ENCODE measurements at regions not wholly inside any gene's neighbourhood (a gene's known extent, or its start where the extent isn't known, plus 50 kb on each side); places are given as distances from the start of the nearest gene placed in this dataset.

DNA sequence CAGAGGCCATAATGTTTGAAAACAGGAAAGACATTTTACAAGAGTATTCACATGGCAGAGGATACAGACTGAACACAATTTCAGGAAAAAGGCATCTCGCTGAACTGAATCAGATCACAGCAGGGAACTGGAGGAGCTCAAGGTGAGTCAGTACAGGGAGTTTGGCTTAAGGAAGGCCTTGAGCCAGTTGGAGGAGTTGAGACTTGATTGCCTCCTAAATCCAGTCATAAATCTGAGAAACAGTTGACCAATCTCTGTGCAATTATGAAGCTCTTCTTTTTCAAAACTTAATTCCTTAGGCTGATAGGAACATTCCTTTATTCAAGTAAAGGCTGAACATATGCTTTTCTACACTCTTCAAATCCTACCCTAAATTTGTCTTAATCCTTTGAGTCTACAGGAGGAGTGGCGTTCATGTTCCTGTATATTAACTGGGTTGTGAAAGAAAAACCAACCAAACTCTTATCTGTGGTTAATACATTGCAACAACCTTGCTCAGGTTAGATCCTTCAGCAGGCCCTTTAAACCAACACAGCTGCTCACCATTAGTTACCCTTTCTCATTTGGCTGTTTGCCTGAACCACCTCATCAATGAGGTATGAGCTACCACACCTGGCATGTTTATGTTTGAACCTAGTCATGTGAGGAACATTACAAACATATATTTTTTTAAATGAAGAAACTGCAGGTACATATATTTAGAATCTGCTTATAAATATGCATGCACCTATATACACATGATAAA lies 404.1 kb upstream of the ATP11B start:
- Histone ChIP-seq H3K4me2 (ENCODE audit: low read length) (no peak overlapping the region), H3K4me3 (ENCODE audit: low read length) (no peak overlapping the region), H3K9me2 (replicated peaks; ENCODE audit: control insufficient read depth, low read length) (no peaks in the 10 kb centered on the region), H3K27ac (ENCODE audit: low read depth, low read length) (no peak overlapping the region), H3K79me2 (ENCODE audit: control insufficient read depth, low read length) (no peaks in the 10 kb centered on the region), H3F3A (ENCODE audit: control insufficient read depth, insufficient read depth) (peaks cover 6% of the 10 kb centered on the region; the same call in 1 of the 2 replicates), H3K9me3 (ENCODE audit: control insufficient read depth, insufficient read depth, low read length) (peaks cover 5% of the 10 kb centered on the region; the same call in 1 of the 2 replicates), H3K4me1 (ENCODE audit: control insufficient read depth, low read length) (peaks cover 28% of the 10 kb centered on the region), H3K36me3 (ENCODE audit: control insufficient read depth, low read length) (no peaks in the 10 kb centered on the region), H4K20me1 (ENCODE audit: control insufficient read depth, insufficient read depth, low read depth, low read length) (no peaks in the 10 kb centered on the region), H3K27me3 (ENCODE audit: control insufficient read depth, low read length) (no peaks in the 10 kb centered on the region)
- TF ChIP-seq, protein P1, sequence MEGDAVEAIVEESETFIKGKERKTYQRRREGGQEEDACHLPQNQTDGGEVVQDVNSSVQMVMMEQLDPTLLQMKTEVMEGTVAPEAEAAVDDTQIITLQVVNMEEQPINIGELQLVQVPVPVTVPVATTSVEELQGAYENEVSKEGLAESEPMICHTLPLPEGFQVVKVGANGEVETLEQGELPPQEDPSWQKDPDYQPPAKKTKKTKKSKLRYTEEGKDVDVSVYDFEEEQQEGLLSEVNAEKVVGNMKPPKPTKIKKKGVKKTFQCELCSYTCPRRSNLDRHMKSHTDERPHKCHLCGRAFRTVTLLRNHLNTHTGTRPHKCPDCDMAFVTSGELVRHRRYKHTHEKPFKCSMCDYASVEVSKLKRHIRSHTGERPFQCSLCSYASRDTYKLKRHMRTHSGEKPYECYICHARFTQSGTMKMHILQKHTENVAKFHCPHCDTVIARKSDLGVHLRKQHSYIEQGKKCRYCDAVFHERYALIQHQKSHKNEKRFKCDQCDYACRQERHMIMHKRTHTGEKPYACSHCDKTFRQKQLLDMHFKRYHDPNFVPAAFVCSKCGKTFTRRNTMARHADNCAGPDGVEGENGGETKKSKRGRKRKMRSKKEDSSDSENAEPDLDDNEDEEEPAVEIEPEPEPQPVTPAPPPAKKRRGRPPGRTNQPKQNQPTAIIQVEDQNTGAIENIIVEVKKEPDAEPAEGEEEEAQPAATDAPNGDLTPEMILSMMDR (IDR thresholded peaks at IDR 0.05; ENCODE audit: low read depth, low read length, poor library complexity, severe bottlenecking), result no peak

DNA sequence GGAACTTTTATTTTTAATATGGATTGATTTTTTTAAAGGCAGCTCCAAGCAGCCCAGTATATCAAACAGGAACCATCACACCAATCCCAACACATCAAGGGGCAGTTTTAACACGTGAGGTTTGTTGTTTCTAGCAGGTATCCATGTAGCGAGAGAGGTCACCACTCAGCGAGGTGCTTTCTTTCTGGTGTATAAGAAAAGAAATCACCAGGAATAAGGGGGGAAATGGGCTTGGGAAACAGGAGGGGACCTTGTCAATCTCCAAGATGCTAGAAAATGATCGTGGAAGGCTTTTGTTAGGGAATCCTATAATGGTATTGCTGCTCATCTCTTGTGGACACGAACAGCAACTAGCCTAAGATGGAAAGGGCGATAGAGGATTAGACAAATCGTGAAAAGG lies 402.9 kb upstream of the ATP11B start:
- H3K9me2 ChIP-seq (replicated peaks; ENCODE audit: control insufficient read depth, low read length), result no peaks in the 10 kb centered on the region
- H3K4me1 ChIP-seq (ENCODE audit: control insufficient read depth, low read length), result peaks cover 40% of the 10 kb centered on the region
- H3K9me3 ChIP-seq (ENCODE audit: control insufficient read depth, insufficient read depth, low read length), result peaks cover 5% of the 10 kb centered on the region; the same call in 1 of the 2 replicates
- no peaks in the 10 kb centered on the region for H3K27me3 ChIP-seq (ENCODE audit: control insufficient read depth, low read length)
- H3K27ac ChIP-seq (ENCODE audit: low read depth, low read length), result no peak overlapping the region
- H3F3A ChIP-seq (ENCODE audit: control insufficient read depth, insufficient read depth), result peaks cover 6% of the 10 kb centered on the region; the same call in 1 of the 2 replicates
- no peak for TF ChIP-seq EZH2phosphoT487 (IDR thresholded peaks at IDR 0.05; ENCODE audit: borderline replicate concordance, low read length)
- TF ChIP-seq, protein P1 (IDR thresholded peaks at IDR 0.05; ENCODE audit: low read depth, low read length, poor library complexity, severe bottlenecking), result no peak
- no peaks in the 10 kb centered on the region for H4K20me1 ChIP-seq (ENCODE audit: control insufficient read depth, insufficient read depth, low read depth, low read length)
- H3K79me2 ChIP-seq (ENCODE audit: control insufficient read depth, low read length), result no peaks in the 10 kb centered on the region
- no peak overlapping the region for H3K4me2 ChIP-seq (ENCODE audit: low read length)
- H3K4me3 ChIP-seq (ENCODE audit: low read length), result no peak overlapping the region
- H3K36me3 ChIP-seq (ENCODE audit: control insufficient read depth, low read length), result no peaks in the 10 kb centered on the region

DNA sequence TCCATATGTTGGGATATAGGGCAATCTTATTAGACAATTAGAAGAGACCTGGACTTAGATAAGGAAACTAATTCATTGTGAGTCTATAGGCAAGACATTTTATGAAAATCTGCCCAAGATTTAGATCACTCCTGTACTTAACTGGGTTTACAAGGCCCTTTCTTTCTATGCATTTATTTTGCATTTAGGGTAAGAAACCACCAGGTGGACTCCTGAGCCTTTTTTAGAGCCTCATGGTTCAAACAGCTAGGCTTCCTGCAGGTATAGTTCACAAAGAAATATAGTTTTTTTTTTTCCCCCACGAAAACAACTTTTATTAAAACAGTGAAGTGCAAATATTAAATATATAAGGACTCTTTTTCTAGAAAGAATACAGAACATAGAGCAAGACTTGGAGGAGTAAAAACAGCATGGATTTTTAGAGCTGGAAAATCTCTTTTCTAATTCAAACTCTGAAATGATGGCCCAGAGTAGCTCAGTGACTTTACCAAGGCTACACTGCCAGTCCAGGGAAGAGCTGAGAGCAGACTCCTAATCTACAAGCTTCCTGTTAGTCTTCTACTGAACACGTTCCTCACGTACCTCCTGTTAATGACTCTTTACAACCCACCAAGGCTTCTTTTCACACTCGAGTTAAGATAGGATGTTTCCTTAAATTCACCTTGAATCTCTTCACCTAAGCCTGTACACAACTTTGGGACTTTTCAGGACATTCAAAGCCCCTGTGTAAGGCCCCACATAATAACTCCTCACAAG lies 400.9 kb upstream of the ATP11B start:
- TF ChIP-seq, protein P1 (IDR thresholded peaks at IDR 0.05; ENCODE audit: low read depth, low read length, poor library complexity, severe bottlenecking), result peak; percentile 50
- no peak for TF ChIP-seq EZH2phosphoT487 (IDR thresholded peaks at IDR 0.05; ENCODE audit: borderline replicate concordance, low read length)
- no peaks in the 10 kb centered on the region for H3K79me2 ChIP-seq (ENCODE audit: control insufficient read depth, low read length)
- H3K36me3 ChIP-seq (ENCODE audit: control insufficient read depth, low read length), result no peaks in the 10 kb centered on the region
- H3K4me1 ChIP-seq (ENCODE audit: control insufficient read depth, low read length), result peaks cover 47% of the 10 kb centered on the region
- H3K27ac ChIP-seq (ENCODE audit: low read depth, low read length), result peak overlapping the region; percentile 62
- H3K9me2 ChIP-seq (replicated peaks; ENCODE audit: control insufficient read depth, low read length), result no peaks in the 10 kb centered on the region
- H3K4me3 ChIP-seq (ENCODE audit: low read length), result peak overlapping the region; percentile 44
- peaks cover 6% of the 10 kb centered on the region; the same call in 1 of the 2 replicates for H3F3A ChIP-seq (ENCODE audit: control insufficient read depth, insufficient read depth)
- H3K4me2 ChIP-seq (ENCODE audit: low read length), result peak overlapping the region; percentile 57
- peaks cover 5% of the 10 kb centered on the region; the same call in 1 of the 2 replicates for H3K9me3 ChIP-seq (ENCODE audit: control insufficient read depth, insufficient read depth, low read length)
- H3K27me3 ChIP-seq (ENCODE audit: control insufficient read depth, low read length), result no peaks in the 10 kb centered on the region
- no peaks in the 10 kb centered on the region for H4K20me1 ChIP-seq (ENCODE audit: control insufficient read depth, insufficient read depth, low read depth, low read length)
